LNCaP clone FGC (cell line): ENCODE measurements at regions not wholly inside any gene's neighbourhood (a gene's known extent, or its start where the extent isn't known, plus 50 kb on each side); places are given as distances from the start of the nearest gene placed in this dataset.

Experiments used
- DNase-seq: peaks from one replicate; pipeline ENCODE4 v3.0.0-alpha.2; 2011; ENCODE audit warnings: low read depth
- H3K4me3 ChIP-seq: 2 replicates; pipeline ENCODE4 v1.5.1; 2011; ENCODE audit warnings: mild to moderate bottlenecking, low read depth, low read length, control low read depth
- TF ChIP-seq, protein P1 (sequence below): IDR thresholded peaks from 2 replicates; pipeline ENCODE4 v1.5.1; 2012; ENCODE audit warnings: mild to moderate bottlenecking; ENCODE audit not compliant: control insufficient read depth, insufficient read depth; ENCODE audit errors: extremely low read depth

DNA sequence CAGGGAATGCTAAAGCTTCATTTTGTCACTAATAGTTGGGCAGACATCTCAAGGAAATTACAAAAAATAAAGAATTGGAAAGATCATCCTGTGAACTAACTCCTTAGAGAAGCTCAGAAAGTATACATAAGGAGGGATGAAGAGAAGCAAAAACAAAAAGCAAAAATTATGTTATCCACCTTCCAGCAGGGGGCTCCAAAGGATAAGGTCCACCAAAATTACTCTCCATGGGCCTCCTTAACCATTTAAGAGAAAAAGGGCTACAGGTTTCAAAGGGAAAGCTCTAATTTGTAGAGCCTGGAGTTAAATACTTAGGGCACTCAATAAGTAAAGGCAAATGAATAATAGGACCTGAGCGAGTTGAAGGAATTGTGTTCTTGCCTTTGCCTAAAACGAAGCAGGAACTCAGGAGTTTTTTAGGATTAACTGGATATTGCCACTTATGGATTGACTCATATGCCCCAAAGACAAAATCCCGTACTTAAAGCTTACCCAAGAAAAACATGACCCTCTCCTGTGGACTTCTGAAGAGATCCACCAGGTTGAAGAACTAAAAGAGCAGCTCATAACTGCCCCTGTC lies 1167.9 kb downstream of the DSC3 start:
- no peak overlapping the region for H3K4me3 ChIP-seq
- DNase-seq = peak; percentile 11
- TF ChIP-seq, protein P1, sequence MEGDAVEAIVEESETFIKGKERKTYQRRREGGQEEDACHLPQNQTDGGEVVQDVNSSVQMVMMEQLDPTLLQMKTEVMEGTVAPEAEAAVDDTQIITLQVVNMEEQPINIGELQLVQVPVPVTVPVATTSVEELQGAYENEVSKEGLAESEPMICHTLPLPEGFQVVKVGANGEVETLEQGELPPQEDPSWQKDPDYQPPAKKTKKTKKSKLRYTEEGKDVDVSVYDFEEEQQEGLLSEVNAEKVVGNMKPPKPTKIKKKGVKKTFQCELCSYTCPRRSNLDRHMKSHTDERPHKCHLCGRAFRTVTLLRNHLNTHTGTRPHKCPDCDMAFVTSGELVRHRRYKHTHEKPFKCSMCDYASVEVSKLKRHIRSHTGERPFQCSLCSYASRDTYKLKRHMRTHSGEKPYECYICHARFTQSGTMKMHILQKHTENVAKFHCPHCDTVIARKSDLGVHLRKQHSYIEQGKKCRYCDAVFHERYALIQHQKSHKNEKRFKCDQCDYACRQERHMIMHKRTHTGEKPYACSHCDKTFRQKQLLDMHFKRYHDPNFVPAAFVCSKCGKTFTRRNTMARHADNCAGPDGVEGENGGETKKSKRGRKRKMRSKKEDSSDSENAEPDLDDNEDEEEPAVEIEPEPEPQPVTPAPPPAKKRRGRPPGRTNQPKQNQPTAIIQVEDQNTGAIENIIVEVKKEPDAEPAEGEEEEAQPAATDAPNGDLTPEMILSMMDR = peak; percentile 61

DNA sequence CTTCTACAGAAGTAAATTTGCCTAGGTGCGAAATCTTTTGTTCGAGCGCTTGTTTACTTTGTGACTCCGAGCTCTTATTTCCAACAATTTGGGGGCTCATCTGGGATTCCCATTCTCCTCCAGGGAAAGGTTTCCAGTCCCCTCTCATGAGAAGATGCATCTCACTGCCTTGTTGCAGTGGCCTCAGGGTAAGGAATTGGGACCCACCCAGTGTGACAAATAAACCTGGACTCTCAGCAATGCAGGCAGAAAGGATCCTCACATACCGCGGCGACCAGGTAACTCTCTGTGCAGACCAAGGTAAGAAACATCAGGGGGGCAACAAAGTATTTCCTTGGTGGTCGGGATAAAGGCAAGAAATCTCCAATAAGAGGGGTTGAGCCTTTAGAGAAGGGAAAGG lies 1169.3 kb downstream of the DSC3 start:
- DNase-seq = no peak
- no peak overlapping the region for H3K4me3 ChIP-seq
- TF ChIP-seq, protein P1 = no peak

DNA sequence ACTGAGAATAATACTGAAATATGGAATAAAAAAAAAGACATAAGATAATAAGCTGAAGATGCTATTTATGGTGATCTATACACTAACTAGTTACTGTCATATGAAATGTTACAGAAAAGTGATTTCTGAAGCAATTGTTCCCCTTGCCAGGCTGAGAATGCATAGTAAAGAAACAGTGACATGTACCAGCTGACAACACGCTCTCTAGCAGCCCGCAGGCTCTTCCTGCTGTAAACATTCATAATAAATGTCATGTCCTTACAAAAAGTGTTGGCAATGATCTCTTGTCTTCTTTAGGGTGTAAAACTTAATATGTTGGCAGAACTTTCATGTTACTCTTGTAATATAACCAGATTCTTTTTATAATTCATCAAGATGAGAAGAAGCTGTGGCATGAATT lies 1171.3 kb downstream of the DSC3 start:
- DNase-seq = no peak
- H3K4me3 ChIP-seq = no peak overlapping the region
- TF ChIP-seq, protein P1 = no peak

DNA sequence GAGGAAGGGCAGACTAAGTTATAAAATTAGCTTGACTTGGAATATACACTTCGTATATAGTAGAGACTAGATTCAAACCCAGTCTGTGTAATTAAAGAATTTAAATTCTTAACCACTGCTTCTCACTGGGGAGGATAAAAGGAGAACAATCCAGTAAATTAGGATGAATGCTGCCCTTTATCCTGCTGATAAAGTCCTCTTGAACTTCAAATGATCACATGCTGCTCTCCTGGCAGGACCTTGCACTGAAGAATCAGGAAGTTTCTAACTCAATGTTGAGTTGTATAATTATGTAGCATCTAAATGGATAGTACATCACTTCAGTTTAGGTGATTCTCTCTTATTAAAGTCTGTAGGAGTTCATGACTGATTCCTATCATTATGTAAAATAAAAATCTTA lies 1179.7 kb downstream of the DSC3 start:
- TF ChIP-seq, protein P1 = no peak
- DNase-seq = no peak
- H3K4me3 ChIP-seq = no peak overlapping the region

DNA sequence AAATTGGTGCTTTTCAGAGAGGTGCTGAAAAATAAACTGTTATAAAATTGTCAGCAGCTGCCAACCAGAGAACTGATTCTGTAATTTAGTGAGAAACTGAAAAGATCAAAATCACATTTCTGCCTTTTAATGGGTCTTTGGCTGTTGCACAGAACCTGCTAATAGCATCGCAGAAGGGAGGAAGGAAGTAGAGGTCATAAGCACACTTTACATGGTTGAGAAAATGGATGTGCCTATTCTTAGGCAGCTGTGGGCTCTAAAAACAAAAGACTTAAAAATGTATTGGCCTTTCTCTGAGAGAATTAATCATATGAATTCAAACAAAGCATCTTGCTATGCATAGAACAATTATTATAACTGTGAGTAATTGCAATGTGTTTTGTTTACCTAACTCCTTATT lies 1186.9 kb downstream of the DSC3 start:
- H3K4me3 ChIP-seq = no peak overlapping the region
- DNase-seq = no peak
- TF ChIP-seq, protein P1 = no peak

DNA sequence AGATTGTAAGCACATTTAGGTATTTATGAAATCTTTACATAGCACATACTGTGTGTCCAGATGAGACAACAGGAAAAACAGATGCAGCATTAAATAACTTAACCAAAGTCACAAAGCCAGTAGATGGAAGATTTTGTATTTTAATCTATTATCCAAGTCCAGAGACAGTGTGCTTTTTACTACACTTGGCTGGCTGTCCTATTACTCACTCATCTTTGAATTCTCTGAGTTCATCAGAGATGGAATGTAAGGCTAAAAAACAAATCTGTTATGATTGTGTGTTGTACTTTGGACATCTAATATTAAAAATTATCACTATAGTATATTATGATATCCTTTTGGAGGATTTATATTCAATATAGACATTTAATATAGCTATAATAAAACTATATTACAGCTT lies 1189.4 kb downstream of the DSC3 start:
- TF ChIP-seq, protein P1 = no peak
- DNase-seq = no peak
- H3K4me3 ChIP-seq = no peak overlapping the region

DNA sequence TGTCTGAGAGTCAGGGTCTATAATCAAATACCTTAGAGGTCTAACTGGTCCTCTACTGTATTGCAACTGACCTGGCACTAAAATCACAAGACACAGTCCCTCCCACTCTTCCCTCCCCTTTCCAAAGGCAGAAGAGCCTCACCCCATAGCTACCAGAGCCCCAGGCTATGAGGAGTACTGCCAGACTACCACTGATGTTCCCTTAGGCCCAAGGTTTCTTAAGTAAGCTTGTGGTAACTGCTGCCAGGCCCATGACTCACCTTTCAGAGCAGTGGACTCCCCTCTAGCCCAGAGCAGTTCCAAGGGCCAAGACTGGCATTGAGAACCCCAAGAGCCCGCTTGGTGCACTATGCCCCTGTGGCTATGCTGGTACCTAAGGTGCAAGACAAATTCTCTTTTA lies 1193.4 kb downstream of the DSC3 start:
- DNase-seq = no peak
- no peak overlapping the region for H3K4me3 ChIP-seq
- TF ChIP-seq, protein P1 = no peak
